Mesendoderm (in vitro differentiated cells): ENCODE measurements at regions not wholly inside any gene's neighbourhood (a gene's known extent, or its start where the extent isn't known, plus 50 kb on each side); places are given as distances from the start of the nearest gene placed in this dataset.

Experiments used
- DNase-seq: peaks from one replicate; pipeline ENCODE4 v3.0.0; 2013
- H2AK5ac ChIP-seq: 2 replicates; pipeline ENCODE4 v1.6.1; 2013; ENCODE audit warnings: low read length, inconsistent platforms
- H2BK120ac ChIP-seq: 2 replicates; pipeline ENCODE4 v1.6.1; 2013; ENCODE audit warnings: low read depth, mild to moderate bottlenecking, low read length, moderate library complexity, mixed read lengths
- H2BK15ac ChIP-seq: replicated peaks from 2 replicates; pipeline ENCODE4 v1.6.1; 2013; ENCODE audit warnings: low read depth, mild to moderate bottlenecking, moderate library complexity
- H2BK5ac ChIP-seq: 2 replicates; pipeline ENCODE4 v1.6.1; 2013; ENCODE audit warnings: low read length, inconsistent platforms
- H3K18ac ChIP-seq: 2 replicates; pipeline ENCODE4 v1.6.1; 2013; ENCODE audit warnings: mild to moderate bottlenecking, low read length, mixed read lengths
- H3K23ac ChIP-seq: one replicate; pipeline ENCODE4 v1.6.1; 2013; ENCODE audit warnings: low read length
- H3K27ac ChIP-seq: 2 replicates; pipeline ENCODE4 v1.5.1; 2013; ENCODE audit warnings: low read depth, mild to moderate bottlenecking, inconsistent platforms, low read length, moderate library complexity
- H3K27me3 ChIP-seq: 2 replicates; pipeline ENCODE4 v1.6.1; 2013; ENCODE audit warnings: low read length, control low read depth, mild to moderate bottlenecking, inconsistent platforms; ENCODE audit not compliant: insufficient read depth, poor library complexity
- H3K36me3 ChIP-seq: 2 replicates; pipeline ENCODE4 v1.6.1; 2013; ENCODE audit warnings: low read length, inconsistent platforms; ENCODE audit not compliant: control insufficient read depth, insufficient read depth
- H3K4ac ChIP-seq: one replicate; pipeline ENCODE4 v1.6.1; 2013; ENCODE audit warnings: low read depth, mild to moderate bottlenecking, low read length, moderate library complexity
- H3K4me1 ChIP-seq: 2 replicates; pipeline ENCODE4 v1.6.1; 2013; ENCODE audit warnings: low read depth, low read length, inconsistent platforms; ENCODE audit not compliant: control insufficient read depth
- H3K4me2 ChIP-seq: 2 replicates; pipeline ENCODE4 v1.6.1; 2013; ENCODE audit warnings: low read length
- H3K4me3 ChIP-seq: 2 replicates; pipeline ENCODE4 v1.5.1; 2013; ENCODE audit warnings: mild to moderate bottlenecking, low read length
- H3K56ac ChIP-seq: one replicate; pipeline ENCODE4 v1.6.1; 2013; ENCODE audit warnings: low read length
- H3K79me1 ChIP-seq: 2 replicates; pipeline ENCODE4 v1.6.1; 2013; ENCODE audit warnings: low read length, inconsistent platforms
- H3K79me2 ChIP-seq: 2 replicates; pipeline ENCODE4 v1.6.1; 2013; ENCODE audit warnings: mild to moderate bottlenecking, low read length; ENCODE audit not compliant: control insufficient read depth, insufficient read depth
- H3K9ac ChIP-seq: 2 replicates; pipeline ENCODE4 v1.6.1; 2013; ENCODE audit warnings: low read length, inconsistent platforms
- H4K5ac ChIP-seq: one replicate; pipeline ENCODE4 v1.6.1; 2013; ENCODE audit warnings: low read length
- H4K8ac ChIP-seq: one replicate; pipeline ENCODE4 v1.6.1; 2013; ENCODE audit warnings: low read depth, mild to moderate bottlenecking, control low read depth, low read length, moderate library complexity
- WGBS: extraction: QIAGEN DNeasy Blood & Tissue Kit; methylation state at CpG from one replicate; pipeline ENCODE4 v1.1.7; 2013; ENCODE audit warnings: low lambda C conversion rate, missing lambda C conversion rate; ENCODE audit not compliant: insufficient coverage; ENCODE audit errors: extremely low coverage; 5-methylcytosine and 5-hydroxymethylcytosine counted together

GRCh38 chr2:228465408-228465807 lies 283.9 kb upstream of the SPHKAP start:
- no peak overlapping the region for H3K4me3 ChIP-seq
- H3K4me1 ChIP-seq, result no peaks in the 10 kb centered on the region
- WGBS, result no CpG with 5 or more reads among the region's 4 CpGs
- no peak overlapping the region for H3K9ac ChIP-seq
- no peak for DNase-seq
- H3K18ac ChIP-seq, result no peak overlapping the region
- no peak overlapping the region for H4K8ac ChIP-seq
- H3K79me2 ChIP-seq, result no peaks in the 10 kb centered on the region
- H2BK15ac ChIP-seq, result no peak overlapping the region
- H3K4me2 ChIP-seq, result no peak overlapping the region
- H2BK5ac ChIP-seq, result no peak overlapping the region
- H3K79me1 ChIP-seq, result no peaks in the 10 kb centered on the region
- H2AK5ac ChIP-seq, result no peak overlapping the region
- no peak overlapping the region for H2BK120ac ChIP-seq
- H3K36me3 ChIP-seq, result no peaks in the 10 kb centered on the region
- no peak overlapping the region for H3K27ac ChIP-seq
- no peak overlapping the region for H4K5ac ChIP-seq
- no peak overlapping the region for H3K4ac ChIP-seq
- H3K27me3 ChIP-seq, result no peaks in the 10 kb centered on the region
- no peak overlapping the region for H3K23ac ChIP-seq
- H3K56ac ChIP-seq, result no peak overlapping the region

GRCh38 chr2:228458364-228458763 lies 276.9 kb upstream of the SPHKAP start:
- DNase-seq, result no peak
- WGBS, result no CpG with 5 or more reads among the region's 1 CpG
- Histone ChIP-seq H3K4me2 (no peak overlapping the region), H3K79me2 (no peaks in the 10 kb centered on the region), H3K27ac (no peak overlapping the region), H3K79me1 (no peaks in the 10 kb centered on the region), H2BK15ac (no peak overlapping the region), H3K56ac (no peak overlapping the region), H3K4me3 (no peak overlapping the region), H3K4ac (no peak overlapping the region), H2AK5ac (no peak overlapping the region), H3K9ac (no peak overlapping the region), H2BK5ac (no peak overlapping the region), H3K36me3 (no peaks in the 10 kb centered on the region), H2BK120ac (no peak overlapping the region), H4K8ac (no peak overlapping the region), H3K18ac (no peak overlapping the region), H3K4me1 (no peaks in the 10 kb centered on the region), H3K27me3 (no peaks in the 10 kb centered on the region), H4K5ac (no peak overlapping the region), H3K23ac (no peak overlapping the region)

GRCh38 chr2:228447266-228447915 lies 265.9 kb upstream of the SPHKAP start:
- no peak overlapping the region for H3K18ac ChIP-seq
- no peaks in the 10 kb centered on the region for H3K4me1 ChIP-seq
- H3K79me2 ChIP-seq, result no peaks in the 10 kb centered on the region
- H2BK120ac ChIP-seq, result no peak overlapping the region
- no peak overlapping the region for H3K27ac ChIP-seq
- H4K5ac ChIP-seq, result no peak overlapping the region
- H3K4ac ChIP-seq, result no peak overlapping the region
- H3K9ac ChIP-seq, result no peak overlapping the region
- no peak overlapping the region for H3K4me3 ChIP-seq
- peak; percentile 65 for DNase-seq
- no peak overlapping the region for H3K23ac ChIP-seq
- H2BK15ac ChIP-seq, result no peak overlapping the region
- H3K56ac ChIP-seq, result no peak overlapping the region
- no peak overlapping the region for H2BK5ac ChIP-seq
- whole genome bisulfite sequencing, result no CpG with 5 or more reads among the region's 1 CpG
- no peak overlapping the region for H4K8ac ChIP-seq
- H3K36me3 ChIP-seq, result no peaks in the 10 kb centered on the region
- H3K79me1 ChIP-seq, result no peaks in the 10 kb centered on the region
- no peak overlapping the region for H3K4me2 ChIP-seq
- no peaks in the 10 kb centered on the region for H3K27me3 ChIP-seq
- H2AK5ac ChIP-seq, result no peak overlapping the region

- H2BK5ac ChIP-seq, result no peak overlapping the region
- no peaks in the 10 kb centered on the region for H3K79me2 ChIP-seq
- no peaks in the 10 kb centered on the region for H3K79me1 ChIP-seq
- no peak overlapping the region for H3K23ac ChIP-seq
- H3K4me3 ChIP-seq, result no peak overlapping the region
- H3K36me3 ChIP-seq, result no peaks in the 10 kb centered on the region
- DNase-seq, result no peak
- H3K56ac ChIP-seq, result no peak overlapping the region
- H4K5ac ChIP-seq, result no peak overlapping the region
- no peak overlapping the region for H2AK5ac ChIP-seq
- H3K27me3 ChIP-seq, result no peaks in the 10 kb centered on the region
- WGBS, result no CpG with 5 or more reads among the region's 4 CpGs
- H2BK120ac ChIP-seq, result no peak overlapping the region
- H3K27ac ChIP-seq, result no peak overlapping the region
- H3K4me1 ChIP-seq, result no peaks in the 10 kb centered on the region
- H4K8ac ChIP-seq, result no peak overlapping the region
- no peak overlapping the region for H2BK15ac ChIP-seq
- H3K18ac ChIP-seq, result no peak overlapping the region
- no peak overlapping the region for H3K4me2 ChIP-seq
- no peak overlapping the region for H3K9ac ChIP-seq
- no peak overlapping the region for H3K4ac ChIP-seq
Observed at GRCh38 chr2:228446734-228447133, 265.2 kb upstream of the SPHKAP start.

GRCh38 chr2:228444161-228444560 lies 262.7 kb upstream of the SPHKAP start:
- Histone ChIP-seq H3K56ac (no peak overlapping the region), H2BK120ac (no peak overlapping the region), H3K27me3 (no peaks in the 10 kb centered on the region), H4K5ac (no peak overlapping the region), H4K8ac (no peak overlapping the region), H3K79me2 (no peaks in the 10 kb centered on the region), H3K4ac (no peak overlapping the region), H3K4me3 (no peak overlapping the region), H3K4me2 (no peak overlapping the region), H3K4me1 (no peaks in the 10 kb centered on the region), H2AK5ac (no peak overlapping the region), H3K18ac (no peak overlapping the region), H2BK5ac (no peak overlapping the region), H2BK15ac (no peak overlapping the region), H3K23ac (no peak overlapping the region), H3K9ac (no peak overlapping the region), H3K27ac (no peak overlapping the region), H3K79me1 (no peaks in the 10 kb centered on the region), H3K36me3 (no peaks in the 10 kb centered on the region)
- DNase-seq, result no peak
- no CpG with 5 or more reads among the region's 4 CpGs for WGBS

GRCh38 chr2:228433721-228434120 lies 252.2 kb upstream of the SPHKAP start:
- H3K79me1 ChIP-seq, result no peaks in the 10 kb centered on the region
- H3K4me3 ChIP-seq, result no peak overlapping the region
- H2BK5ac ChIP-seq, result no peak overlapping the region
- H3K4me1 ChIP-seq, result no peaks in the 10 kb centered on the region
- no peak for DNase-seq
- no peak overlapping the region for H2BK15ac ChIP-seq
- no peak overlapping the region for H3K56ac ChIP-seq
- no peak overlapping the region for H3K4me2 ChIP-seq
- H3K79me2 ChIP-seq, result no peaks in the 10 kb centered on the region
- no peak overlapping the region for H4K8ac ChIP-seq
- no peak overlapping the region for H3K27ac ChIP-seq
- H3K27me3 ChIP-seq, result no peaks in the 10 kb centered on the region
- H3K4ac ChIP-seq, result no peak overlapping the region
- H3K23ac ChIP-seq, result no peak overlapping the region
- no peak overlapping the region for H3K9ac ChIP-seq
- no peak overlapping the region for H3K18ac ChIP-seq
- no peak overlapping the region for H4K5ac ChIP-seq
- H2BK120ac ChIP-seq, result no peak overlapping the region
- no peaks in the 10 kb centered on the region for H3K36me3 ChIP-seq
- no peak overlapping the region for H2AK5ac ChIP-seq
